Fibroblast of gingiva (primary cell): ENCODE measurements at regions not wholly inside any gene's neighbourhood (a gene's known extent, or its start where the extent isn't known, plus 50 kb on each side); places are given as distances from the start of the nearest gene placed in this dataset.
"Not testable (repeated sequence)": the region's sequence is repeated elsewhere in the genome, so short reads cannot be mapped to it uniquely, and the experiment has no call there.

Experiments used
- DNase-seq: peaks from one replicate; pipeline ENCODE4 v3.0.0-alpha.2; 2011; ENCODE audit warnings: low read depth

GRCh38 chr13:18322821-18323220 lies 858.8 kb downstream of the TUBA3C start:
- not testable (repeated sequence) for DNase-seq

- DNase-seq = not testable (repeated sequence)
These were observed 862.0 kb downstream of the TUBA3C start for GRCh38 chr13:18319653-18320052.

- not testable (repeated sequence) for DNase-seq
These were observed 878.3 kb downstream of the TUBA3C start for GRCh38 chr13:18303240-18303813.

DNA sequence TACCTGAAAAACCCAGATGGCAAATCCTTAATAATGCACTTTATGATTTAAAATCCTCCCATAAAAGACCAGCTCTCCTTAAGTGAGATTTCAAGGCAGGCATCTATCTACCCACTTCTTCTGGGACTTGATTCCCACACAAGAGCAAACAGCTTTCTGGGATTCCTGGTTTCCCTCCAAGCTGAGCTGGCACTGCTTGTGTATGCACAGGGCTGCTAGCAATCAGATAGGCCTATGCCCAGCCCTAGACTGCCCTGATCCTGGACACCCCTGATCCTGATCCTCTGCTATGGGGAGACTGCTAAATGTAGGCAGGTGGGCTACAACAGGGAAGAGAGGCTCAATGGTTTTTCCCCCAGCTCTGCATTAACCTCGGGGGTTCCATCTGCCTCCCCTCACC lies 880.7 kb downstream of the TUBA3C start:
- not testable (repeated sequence) for DNase-seq

DNA sequence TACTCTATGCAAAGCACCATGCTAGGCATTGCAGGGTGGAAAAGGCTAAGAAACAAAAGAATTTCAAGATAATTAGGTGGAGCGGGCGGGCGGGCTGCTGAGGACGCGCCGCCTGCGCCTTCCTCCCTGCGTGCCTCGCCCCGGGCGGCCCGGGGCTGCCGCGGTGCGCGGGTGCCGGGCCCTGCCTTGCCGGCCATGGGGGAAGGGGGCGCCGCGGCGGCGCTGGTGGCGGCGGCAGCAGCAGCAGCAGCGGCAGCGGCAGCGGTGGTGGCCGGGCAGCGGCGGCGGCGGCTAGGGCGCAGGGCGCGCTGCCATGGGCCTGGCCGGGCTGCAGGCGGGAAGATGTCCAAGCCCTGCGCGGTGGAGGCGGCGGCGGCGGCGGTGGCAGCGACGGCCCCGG lies 884.3 kb downstream of the TUBA3C start:
- DNase-seq = not testable (repeated sequence)

DNA sequence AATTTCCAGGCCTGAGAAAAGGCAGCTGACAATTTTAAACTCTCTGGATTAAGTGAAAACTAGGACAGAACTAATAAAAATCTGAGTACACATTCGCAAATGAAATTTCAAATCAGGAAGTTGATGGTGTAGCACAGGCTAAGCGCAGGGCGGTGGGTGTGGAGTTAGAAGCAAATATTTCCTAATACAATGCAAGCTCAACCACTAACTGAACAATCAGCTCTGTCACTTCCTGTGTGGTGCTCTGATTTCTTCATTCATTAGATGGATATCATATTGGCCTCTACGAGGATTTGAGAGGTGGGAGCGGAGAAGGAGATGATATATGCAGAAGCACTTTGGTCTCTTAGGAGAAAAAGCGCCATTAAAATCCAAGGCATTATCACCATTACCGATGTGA lies 885.0 kb downstream of the TUBA3C start:
- not testable (repeated sequence) for DNase-seq

GRCh38 chr13:18294311-18294710 lies 887.3 kb downstream of the TUBA3C start:
- DNase-seq = not testable (repeated sequence)

GRCh38 chr13:18286848-18287247 lies 894.8 kb downstream of the TUBA3C start:
- not testable (repeated sequence) for DNase-seq

DNA sequence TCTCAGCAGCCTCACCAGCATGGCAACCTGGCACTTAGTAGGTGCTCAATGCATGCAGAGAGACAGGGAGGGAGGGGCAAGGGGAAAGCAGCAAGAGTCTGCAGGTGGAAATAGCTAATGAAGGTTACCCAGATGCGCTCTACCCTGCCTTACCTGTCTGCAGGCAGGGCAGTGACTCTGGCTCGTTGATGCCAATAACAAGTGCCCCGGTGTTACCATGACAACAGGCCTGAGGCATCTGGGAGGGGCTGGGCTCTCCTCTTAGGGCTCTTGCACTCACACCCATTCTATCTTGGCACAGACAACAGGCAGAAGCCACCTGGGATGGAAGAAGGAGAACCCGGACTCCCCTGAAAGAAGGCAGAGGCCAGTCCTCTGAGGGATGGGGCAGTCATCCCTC lies 896.0 kb downstream of the TUBA3C start:
- not testable (repeated sequence) for DNase-seq

- DNase-seq = not testable (repeated sequence)
These were observed 897.6 kb downstream of the TUBA3C start for GRCh38 chr13:18284040-18284439.

DNA sequence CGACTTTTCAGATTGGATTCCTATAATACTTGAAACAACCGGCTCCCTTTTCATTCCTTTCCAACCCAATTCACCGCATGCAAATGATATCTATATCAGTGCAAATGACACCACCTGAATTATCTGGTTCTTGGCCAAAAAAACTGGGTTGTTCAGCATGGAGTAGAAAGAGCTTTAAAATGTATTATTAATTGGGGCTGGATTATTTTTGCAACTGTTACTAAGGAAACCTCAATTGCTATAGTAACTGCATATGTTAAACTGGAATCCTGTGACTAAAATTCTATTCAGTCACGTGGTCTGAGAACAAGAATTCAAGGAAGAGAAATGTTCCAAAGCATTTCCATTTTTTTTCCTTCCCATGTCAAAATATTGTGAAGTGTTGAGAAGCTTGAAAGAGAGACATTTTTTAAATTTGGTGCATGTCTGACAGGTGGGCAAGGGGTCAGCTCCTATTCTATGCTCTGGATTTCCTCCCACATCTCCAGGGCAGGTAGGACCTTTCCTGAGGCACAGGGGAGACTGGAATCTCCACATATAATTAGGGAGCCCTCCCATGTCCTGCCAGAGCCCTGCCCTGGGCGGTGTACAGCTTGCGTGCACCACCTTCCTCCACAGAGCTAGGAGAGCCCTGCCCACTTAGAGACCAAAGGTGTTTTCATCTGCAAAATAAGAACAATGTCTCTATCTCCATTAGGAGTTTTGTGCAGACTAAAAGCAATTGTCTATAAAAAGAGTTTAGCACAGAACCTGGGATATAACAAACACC lies 899.6 kb downstream of the TUBA3C start:
- not testable (repeated sequence) for DNase-seq

DNA sequence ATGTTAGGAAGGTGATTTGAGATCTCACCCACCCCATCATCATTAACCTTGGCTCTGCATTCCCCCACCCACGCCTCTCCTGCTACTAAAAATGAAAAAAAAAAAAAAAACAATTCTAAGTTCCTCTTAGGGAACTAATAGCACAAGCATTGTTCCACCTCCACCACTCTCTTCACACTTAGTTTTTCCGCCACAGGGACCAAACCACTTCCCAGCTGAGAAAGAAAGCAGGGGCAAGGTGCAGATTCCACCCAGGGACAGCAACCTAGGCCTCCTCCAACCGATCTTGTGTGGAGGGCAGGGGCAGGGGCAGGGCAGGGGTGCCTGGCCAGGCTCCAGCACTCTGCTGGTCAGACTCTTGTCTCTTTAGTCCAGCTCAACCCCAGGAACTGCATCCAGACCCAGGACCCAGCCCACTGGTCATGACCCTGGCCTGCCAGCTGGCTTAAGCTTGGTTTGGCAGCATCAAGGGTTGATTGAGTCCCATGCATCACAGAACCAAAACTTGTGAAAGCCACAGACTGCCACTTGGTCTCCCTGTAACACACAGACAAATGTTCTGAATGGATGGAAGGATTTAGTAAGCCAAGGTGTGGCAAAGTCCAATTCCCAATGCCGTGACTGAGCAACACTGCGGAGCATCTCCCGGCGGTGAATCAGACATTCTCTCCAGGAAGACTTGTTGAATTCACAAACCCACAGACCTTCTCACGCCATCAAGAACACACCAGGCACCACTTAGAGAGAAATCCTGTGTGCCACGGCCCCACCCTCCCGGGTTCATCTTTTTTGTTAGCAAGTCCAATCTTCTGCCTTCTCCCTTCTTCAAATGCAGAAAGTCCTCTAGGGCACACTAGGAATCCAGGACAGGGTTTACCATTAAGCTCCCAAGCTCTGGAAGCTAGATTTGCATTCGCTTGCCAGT lies 900.5 kb downstream of the TUBA3C start:
- not testable (repeated sequence) for DNase-seq

DNA sequence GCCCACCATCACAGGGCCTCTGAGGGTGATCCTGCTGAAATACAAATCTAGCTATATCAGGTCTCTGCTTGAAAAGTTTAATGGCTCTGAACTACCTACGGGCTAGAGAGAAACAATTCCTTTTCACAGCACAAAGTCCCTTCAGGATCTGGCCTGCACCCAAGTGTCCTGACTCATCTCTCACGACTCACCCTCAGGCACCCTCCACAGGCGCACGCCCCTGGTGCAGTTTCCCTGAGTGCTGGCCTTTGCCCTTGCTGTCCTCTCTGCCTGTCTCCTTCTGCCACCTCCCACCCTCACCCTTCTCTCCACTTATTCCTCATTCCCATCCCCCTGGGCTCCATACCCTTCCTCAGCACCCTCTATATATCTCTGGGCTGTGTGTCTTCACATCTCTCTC lies 901.7 kb downstream of the TUBA3C start:
- not testable (repeated sequence) for DNase-seq

DNA sequence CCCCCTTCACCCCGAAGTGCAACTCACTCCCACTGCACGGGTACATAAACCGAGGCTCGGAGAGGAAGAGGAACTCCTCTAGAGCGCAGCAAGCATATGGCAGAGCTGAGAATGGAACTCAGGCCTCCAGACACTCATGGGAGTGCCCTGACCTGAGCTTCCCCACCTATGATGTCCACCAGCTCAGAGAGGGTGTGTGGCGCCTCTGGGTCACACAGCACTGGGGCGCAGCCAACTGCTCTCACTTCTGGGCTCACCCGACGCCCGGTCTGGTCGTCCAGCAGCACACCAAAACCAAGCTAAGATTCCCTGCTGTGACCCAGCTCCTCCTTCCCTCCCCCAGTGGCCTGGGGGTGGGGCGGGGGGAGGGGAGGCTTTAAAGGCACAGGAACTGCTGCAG lies 904.3 kb downstream of the TUBA3C start:
- DNase-seq = not testable (repeated sequence)

- DNase-seq = not testable (repeated sequence)
These were observed 905.3 kb downstream of the TUBA3C start for GRCh38 chr13:18276280-18276679.

GRCh38 chr13:18273785-18274514 lies 907.7 kb downstream of the TUBA3C start:
- not testable (repeated sequence) for DNase-seq

DNA sequence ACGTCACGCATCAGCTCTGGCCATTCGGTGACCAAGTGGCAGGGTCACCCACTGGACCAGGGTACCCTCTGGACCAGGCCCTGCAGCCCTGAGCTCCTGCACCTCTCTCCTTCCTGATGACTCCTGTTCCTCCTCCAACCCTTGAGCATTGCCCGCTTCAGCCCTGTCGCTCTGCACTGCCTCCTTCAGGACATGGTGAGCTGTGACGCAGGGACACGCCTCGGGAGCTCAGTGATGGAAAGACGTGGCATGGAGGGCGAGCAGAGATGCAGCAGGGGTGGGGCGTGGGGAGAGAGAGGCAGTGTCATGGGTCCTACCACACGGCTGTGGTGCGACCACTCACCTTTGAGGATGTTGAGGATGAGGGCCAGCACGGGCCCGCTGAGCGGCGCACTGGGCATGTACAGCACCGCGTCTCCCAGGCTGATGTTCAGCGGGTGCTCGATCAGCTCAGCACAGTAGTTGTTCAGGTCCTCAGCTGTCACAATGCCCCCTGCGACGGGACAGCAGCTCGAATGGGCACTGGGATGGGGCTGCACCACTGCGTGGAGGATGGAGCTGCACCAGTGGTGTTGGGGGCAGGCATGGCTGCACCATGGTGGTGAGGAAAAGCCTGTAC lies 922.7 kb downstream of the TUBA3C start:
- DNase-seq = not testable (repeated sequence)

GRCh38 chr13:18257686-18258085 lies 923.9 kb downstream of the TUBA3C start:
- DNase-seq = not testable (repeated sequence)

GRCh38 chr13:18252848-18253247 lies 928.8 kb downstream of the TUBA3C start:
- not testable (repeated sequence) for DNase-seq

DNA sequence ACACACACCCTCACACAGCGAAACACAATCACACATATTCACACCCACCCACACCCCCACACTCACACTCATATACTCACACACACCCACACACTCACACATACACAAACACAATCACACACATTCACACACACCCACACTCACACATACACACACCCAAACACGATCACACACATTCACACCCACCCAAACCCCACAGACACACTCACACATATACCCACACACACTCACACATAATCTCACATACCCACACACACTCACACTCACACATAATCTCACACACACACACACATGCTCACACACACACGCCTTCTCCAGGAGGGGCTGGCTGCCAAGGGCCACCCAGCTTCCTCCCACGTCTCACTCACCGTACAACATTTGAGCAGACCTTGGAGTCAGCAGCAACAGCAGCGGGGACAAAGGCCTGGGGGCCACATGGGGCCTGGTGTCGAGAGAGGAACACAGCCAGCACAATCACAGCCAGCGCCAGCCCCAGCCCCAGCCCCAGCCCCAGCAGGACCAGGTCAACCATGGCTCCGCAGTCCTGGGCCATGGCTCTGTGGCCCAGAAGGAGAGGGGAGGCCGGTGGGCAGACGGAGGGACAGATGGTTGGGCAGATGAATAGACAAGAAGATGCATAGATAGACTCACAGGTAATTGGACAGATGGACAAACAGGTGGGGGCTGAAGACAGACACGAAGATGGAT lies 932.9 kb downstream of the TUBA3C start:
- not testable (repeated sequence) for DNase-seq

DNA sequence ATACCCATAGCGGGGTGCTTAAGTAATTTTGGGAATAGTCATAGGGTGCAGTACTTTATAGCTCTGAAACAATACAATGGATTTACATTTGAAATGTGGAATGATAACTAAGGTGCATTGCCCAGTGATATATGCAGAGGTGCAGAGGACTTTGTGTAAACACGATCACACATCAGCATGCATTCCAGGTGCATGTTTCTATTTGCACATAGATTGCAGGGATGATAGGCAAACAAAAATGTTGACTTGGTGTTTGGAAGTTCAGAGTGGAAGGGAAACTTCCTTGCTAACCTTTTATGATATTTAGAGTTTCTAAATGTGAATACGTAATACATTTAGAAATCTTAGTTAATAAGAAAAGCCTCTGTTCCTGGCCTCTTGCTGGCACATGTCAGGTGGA lies 941.5 kb downstream of the TUBA3C start:
- DNase-seq = not testable (repeated sequence)
